ENCODE measurements at regions not wholly inside any gene's neighbourhood (a gene's known extent, or its start where the extent isn't known, plus 50 kb on each side); places are given as distances from the start of the nearest gene placed in this dataset.

DNA sequence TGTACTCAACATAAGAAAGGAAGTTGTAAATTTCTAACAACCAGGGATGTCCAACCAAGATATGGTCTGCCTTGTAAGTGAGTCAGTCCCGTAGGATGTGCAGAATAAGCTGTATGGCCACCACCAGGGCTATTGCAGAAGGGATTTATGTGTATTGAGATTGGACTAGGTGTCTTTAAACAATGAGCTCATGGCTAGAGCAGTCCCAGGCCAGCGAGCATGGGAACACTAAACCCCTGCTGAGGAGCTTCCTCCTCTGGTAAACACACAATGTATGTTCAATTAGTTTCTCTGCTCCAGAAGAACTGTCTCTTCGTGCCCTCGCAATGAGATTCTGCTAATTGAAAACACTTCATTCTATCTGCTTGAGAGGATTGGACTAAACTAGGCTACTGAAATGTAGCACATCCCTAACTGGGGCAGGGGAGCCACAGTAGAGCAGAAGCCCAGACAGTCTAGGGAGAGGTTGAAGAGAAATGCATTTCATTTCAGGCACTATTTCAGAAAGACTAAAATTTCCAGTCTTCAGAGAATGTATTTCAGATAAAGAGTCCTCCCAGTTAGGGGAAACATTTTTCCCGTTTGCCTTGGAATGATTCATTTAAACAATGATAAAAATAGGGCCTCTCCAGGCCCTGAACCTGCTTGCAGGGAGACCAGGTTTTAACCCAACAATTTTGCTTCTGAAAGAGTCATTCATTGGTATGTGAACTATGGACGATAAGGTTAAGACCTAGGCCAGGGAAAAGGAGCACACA, 154.7 kb downstream of the FAM114A2 start:
- H3K36me3 ChIP-seq (ENCODE audit: low read depth, low read length): no peaks in the 10 kb centered on the region
- no peaks in the 10 kb centered on the region for H3F3A ChIP-seq (ENCODE audit: low read length, unreplicated experiment)
- no peaks in the 10 kb centered on the region for H3K4me1 ChIP-seq (ENCODE audit: insufficient read depth, low read length)
- ChIA-PET CTCF (no interaction called here), POLR2A (ENCODE audit: unreplicated experiment) (no interaction called here)
- H3K9me2 ChIP-seq (replicated peaks; ENCODE audit: low read length): no peaks in the 10 kb centered on the region
- no peak overlapping the region for H3K27ac ChIP-seq (ENCODE audit: low read length)
- H4K20me1 ChIP-seq (ENCODE audit: low read length): no peaks in the 10 kb centered on the region
- H3K4me3 ChIP-seq (ENCODE audit: low read length): no peak overlapping the region
- TF ChIP-seq EZH2phosphoT487 (IDR thresholded peaks at IDR 0.05; ENCODE audit: borderline replicate concordance, low read length) (no peak), EZH2 (IDR thresholded peaks at IDR 0.05; ENCODE audit: low read length, unreplicated experiment) (no peak)
- TF ChIP-seq, protein P1, sequence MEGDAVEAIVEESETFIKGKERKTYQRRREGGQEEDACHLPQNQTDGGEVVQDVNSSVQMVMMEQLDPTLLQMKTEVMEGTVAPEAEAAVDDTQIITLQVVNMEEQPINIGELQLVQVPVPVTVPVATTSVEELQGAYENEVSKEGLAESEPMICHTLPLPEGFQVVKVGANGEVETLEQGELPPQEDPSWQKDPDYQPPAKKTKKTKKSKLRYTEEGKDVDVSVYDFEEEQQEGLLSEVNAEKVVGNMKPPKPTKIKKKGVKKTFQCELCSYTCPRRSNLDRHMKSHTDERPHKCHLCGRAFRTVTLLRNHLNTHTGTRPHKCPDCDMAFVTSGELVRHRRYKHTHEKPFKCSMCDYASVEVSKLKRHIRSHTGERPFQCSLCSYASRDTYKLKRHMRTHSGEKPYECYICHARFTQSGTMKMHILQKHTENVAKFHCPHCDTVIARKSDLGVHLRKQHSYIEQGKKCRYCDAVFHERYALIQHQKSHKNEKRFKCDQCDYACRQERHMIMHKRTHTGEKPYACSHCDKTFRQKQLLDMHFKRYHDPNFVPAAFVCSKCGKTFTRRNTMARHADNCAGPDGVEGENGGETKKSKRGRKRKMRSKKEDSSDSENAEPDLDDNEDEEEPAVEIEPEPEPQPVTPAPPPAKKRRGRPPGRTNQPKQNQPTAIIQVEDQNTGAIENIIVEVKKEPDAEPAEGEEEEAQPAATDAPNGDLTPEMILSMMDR (conservative IDR thresholded peaks at IDR 0.05; ENCODE audit: low read depth, low read length): no peak
- H3K27me3 ChIP-seq (ENCODE audit: low read length): peaks cover 8% of the 10 kb centered on the region; the same call in 1 of the 2 replicates
- ATAC-seq (no peak), DNase-seq (no peak)
- no peak overlapping the region for H2AFZ ChIP-seq (ENCODE audit: low read length)
- intact Hi-C loops (cut with micrococcal nuclease): no loop called here
- no TSS peak for BruUV-seq (replicated peaks)
- H3K79me2 ChIP-seq (ENCODE audit: low read length): no peaks in the 10 kb centered on the region
- no peaks in the 10 kb centered on the region for H3K9me3 ChIP-seq (ENCODE audit: low read length)
- no peak overlapping the region for H3K9ac ChIP-seq (ENCODE audit: low read length)
- H3K4me2 ChIP-seq (ENCODE audit: low read length): no peak overlapping the region

DNA sequence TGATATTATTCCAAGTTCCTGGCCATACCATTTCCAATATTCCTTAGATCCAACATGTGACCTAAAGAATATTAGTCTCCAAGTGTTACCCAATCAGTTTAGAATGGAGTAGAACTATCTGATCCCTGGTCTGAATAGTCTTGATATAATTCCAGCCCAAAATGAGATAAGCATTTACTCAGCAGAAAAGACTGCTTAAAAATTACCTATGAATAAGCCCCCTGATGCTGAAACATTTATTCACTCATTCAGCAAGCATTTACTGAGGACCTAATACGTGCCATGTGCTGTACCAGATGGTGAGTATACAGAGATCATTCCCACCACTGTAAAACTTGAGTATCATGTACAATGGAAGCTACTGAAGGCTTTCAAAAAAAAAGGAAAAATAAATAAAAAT, 157.0 kb downstream of the FAM114A2 start:
- Histone ChIP-seq H3K36me3 (ENCODE audit: low read depth, low read length) (no peaks in the 10 kb centered on the region), H3K4me1 (ENCODE audit: insufficient read depth, low read length) (no peaks in the 10 kb centered on the region), H2AFZ (ENCODE audit: low read length) (no peak overlapping the region), H3K27me3 (ENCODE audit: low read length) (peaks cover 8% of the 10 kb centered on the region; the same call in 1 of the 2 replicates), H3K4me2 (ENCODE audit: low read length) (no peak overlapping the region), H3K79me2 (ENCODE audit: low read length) (no peaks in the 10 kb centered on the region), H3F3A (ENCODE audit: low read length, unreplicated experiment) (no peaks in the 10 kb centered on the region), H3K9ac (ENCODE audit: low read length) (no peak overlapping the region), H4K20me1 (ENCODE audit: low read length) (no peaks in the 10 kb centered on the region), H3K9me2 (replicated peaks; ENCODE audit: low read length) (no peaks in the 10 kb centered on the region), H3K4me3 (ENCODE audit: low read length) (no peak overlapping the region), H3K27ac (ENCODE audit: low read length) (no peak overlapping the region), H3K9me3 (ENCODE audit: low read length) (no peaks in the 10 kb centered on the region)
- BruUV-seq (replicated peaks): no TSS peak
- no peak for ATAC-seq
- ChIA-PET POLR2A (ENCODE audit: unreplicated experiment) (no interaction called here), CTCF (no interaction called here)
- no peak for DNase-seq
- TF ChIP-seq EZH2 (IDR thresholded peaks at IDR 0.05; ENCODE audit: low read length, unreplicated experiment) (no peak), EZH2phosphoT487 (IDR thresholded peaks at IDR 0.05; ENCODE audit: borderline replicate concordance, low read length) (no peak)
- TF ChIP-seq, protein P1 (conservative IDR thresholded peaks at IDR 0.05; ENCODE audit: low read depth, low read length): no peak
- intact Hi-C loops (cut with micrococcal nuclease): no loop called here

DNA sequence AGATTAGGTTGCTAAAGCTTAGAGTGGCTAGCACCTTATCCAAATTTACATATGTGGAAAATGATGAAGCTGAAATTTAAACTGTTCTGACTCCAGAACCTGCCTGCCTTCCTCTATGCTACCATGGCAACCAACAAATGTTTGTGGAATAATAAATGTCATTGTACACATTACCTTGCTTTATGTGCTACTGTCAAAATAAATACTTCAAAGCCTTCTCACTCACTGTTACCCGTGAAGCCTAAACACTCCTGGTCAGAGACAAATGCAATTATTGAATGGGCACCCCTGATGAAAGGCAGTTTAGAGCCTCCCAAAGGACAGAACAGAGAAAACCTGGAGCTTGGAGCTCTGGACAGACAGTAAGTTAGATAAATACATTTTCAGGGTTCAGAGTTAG, 158.6 kb downstream of the FAM114A2 start:
- no peak overlapping the region for H3K4me2 ChIP-seq (ENCODE audit: low read length)
- no peak overlapping the region for H2AFZ ChIP-seq (ENCODE audit: low read length)
- no peaks in the 10 kb centered on the region for H3F3A ChIP-seq (ENCODE audit: low read length, unreplicated experiment)
- H3K4me3 ChIP-seq (ENCODE audit: low read length): no peak overlapping the region
- H4K20me1 ChIP-seq (ENCODE audit: low read length): no peaks in the 10 kb centered on the region
- ATAC-seq (no peak), DNase-seq (no peak)
- TF ChIP-seq, protein P1 (conservative IDR thresholded peaks at IDR 0.05; ENCODE audit: low read depth, low read length): no peak
- no peak for TF ChIP-seq EZH2phosphoT487 (IDR thresholded peaks at IDR 0.05; ENCODE audit: borderline replicate concordance, low read length)
- TF ChIP-seq EZH2 (IDR thresholded peaks at IDR 0.05; ENCODE audit: low read length, unreplicated experiment): no peak
- H3K9me2 ChIP-seq (replicated peaks; ENCODE audit: low read length): no peaks in the 10 kb centered on the region
- H3K9me3 ChIP-seq (ENCODE audit: low read length): no peaks in the 10 kb centered on the region
- H3K9ac ChIP-seq (ENCODE audit: low read length): no peak overlapping the region
- 0 out of 2 replicates have a peak, but pooled peaks cover 2% of the 10 kb centered on the region for H3K27me3 ChIP-seq (ENCODE audit: low read length)
- H3K79me2 ChIP-seq (ENCODE audit: low read length): no peaks in the 10 kb centered on the region
- CTCF ChIA-PET: no interaction called here
- BruUV-seq (replicated peaks): no TSS peak
- intact Hi-C loops (cut with micrococcal nuclease): no loop called here
- no peak overlapping the region for H3K27ac ChIP-seq (ENCODE audit: low read length)
- H3K36me3 ChIP-seq (ENCODE audit: low read depth, low read length): no peaks in the 10 kb centered on the region
- H3K4me1 ChIP-seq (ENCODE audit: insufficient read depth, low read length): no peaks in the 10 kb centered on the region
- POLR2A ChIA-PET (ENCODE audit: unreplicated experiment): no interaction called here
